GM21423 (cell line): ENCODE measurements at regions not wholly inside any gene's neighbourhood (a gene's known extent, or its start where the extent isn't known, plus 50 kb on each side); places are given as distances from the start of the nearest gene placed in this dataset.
"Not testable (repeated sequence)": the region's sequence is repeated elsewhere in the genome, so short reads cannot be mapped to it uniquely, and the experiment has no call there.

Experiments used
- ATAC-seq: cut with Tn5 transposase; IDR thresholded peaks from one replicate; pipeline ENCODE4 v1.9.1; 2021; ENCODE audit warnings: mild to moderate bottlenecking, moderate library complexity; ENCODE audit not compliant: unreplicated experiment

- no peak for ATAC-seq
Observed at GRCh38 chr4:81690871-81691270, 219.2 kb upstream of the RASGEF1B start.

DNA sequence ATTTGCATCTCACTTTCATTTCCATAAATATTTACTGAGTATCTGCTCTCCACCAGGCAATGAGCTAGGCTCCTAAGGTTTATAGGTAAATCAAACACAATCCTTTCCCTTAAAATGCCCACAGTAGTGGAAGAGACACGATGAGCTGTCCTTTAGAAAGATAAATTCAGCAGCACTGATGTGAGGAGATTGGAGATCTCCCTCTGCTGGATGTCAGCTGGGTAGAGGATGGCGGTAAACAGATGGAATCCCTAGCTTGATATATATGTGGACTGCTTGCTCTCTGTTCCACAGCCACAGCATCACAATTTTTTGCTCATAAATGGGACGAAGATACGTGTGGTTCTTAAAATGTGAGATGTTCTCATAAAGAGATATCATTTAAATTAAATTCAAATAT, 216.4 kb upstream of the RASGEF1B start:
- ATAC-seq, result no peak

DNA sequence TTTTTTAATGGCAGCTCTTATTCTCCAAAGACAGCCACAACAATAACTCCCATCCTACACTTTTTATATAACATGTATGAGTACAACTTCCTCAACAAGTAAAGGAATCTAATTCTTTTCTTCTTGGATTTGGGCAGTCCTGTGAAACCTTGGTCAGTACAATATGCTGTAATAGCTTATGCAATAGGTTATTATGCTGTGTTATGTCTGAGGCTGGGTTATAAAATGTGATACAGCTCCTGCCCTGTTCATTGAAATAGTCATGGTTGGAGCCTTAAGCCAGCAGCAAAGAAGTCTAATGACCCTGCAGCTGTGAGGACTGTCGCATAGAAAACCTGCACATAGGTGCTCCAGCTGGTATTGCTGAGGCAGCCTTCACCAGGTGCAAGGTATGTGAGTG, 215.8 kb upstream of the RASGEF1B start:
- no peak for ATAC-seq

DNA sequence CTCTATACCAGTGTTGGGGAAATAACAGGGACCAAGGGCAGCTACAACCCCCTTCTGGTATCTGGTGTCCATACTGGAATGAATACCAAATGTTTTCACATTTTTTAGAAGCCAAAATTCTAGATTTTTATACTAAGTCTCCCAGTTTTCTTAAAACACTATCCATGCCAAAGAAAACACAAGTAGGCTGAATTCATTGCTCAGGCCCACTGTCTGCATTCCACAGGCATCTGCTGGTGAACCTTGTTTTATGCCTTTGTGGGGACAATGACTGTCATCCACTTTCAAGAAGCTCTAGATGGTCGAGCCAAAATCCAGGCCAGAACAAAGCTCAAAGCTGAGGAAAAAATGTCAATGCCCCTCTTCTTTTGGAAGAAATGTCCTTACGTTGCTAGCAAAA, 213.4 kb upstream of the RASGEF1B start:
- no peak for ATAC-seq

DNA sequence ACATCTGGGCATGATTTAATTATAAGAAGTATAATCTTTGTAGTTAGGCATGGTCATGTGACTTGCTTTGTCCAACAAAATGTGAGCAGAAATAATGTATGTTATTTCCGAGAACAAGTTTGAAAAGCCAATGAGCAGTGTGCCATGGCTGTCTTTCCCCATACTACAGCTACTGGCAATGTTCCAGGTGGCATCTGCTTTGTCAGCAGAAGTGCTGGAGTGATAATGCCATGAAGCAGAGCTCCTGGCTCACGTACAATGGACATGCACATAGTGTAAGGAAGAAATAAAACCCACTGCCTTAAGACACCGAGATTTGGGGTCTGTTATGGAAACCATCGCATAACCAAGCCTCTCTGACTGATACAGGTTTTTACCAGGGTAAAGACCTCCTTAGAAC, 212.6 kb upstream of the RASGEF1B start:
- no peak for ATAC-seq

- no peak for ATAC-seq
Observed at GRCh38 chr4:81682492-81682891, 210.8 kb upstream of the RASGEF1B start.

DNA sequence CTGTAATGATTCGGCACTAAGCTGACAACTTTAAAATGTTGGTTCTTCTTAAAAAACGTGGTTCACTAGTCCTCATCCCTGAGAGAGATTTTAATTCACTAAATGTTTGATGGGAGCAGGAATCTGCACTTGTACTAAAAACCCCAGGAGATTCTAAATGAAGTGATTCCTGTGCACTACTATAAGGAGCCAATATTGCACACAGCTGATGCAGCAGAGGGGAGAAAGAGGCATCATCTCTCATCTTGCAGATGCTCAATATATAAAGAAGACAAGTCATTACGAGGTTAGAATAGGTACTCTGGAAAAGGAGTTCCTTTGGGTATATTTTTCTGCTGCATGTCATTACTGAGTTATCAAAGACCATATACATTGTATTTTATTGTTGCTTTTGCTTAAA, 207.6 kb upstream of the RASGEF1B start:
- ATAC-seq, result no peak

DNA sequence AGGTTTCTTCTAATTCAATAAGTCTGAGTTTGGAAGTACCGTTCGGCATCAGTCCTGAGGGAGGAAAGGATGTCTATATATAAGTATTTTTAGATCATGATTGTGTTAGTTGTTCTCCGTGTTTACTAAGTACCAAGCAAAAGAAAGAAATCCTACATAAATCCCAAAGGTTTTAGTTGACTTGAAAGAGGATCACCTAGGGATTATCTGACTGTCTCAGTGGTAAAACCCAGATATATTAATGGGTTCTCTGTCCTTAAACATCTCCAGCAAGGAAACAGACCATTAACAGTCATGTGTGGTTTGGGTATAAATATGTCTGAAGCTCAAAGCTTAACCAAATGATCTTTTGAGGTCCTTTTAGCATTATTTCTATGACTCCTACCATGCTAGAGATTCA, 207.1 kb upstream of the RASGEF1B start:
- no peak for ATAC-seq

DNA sequence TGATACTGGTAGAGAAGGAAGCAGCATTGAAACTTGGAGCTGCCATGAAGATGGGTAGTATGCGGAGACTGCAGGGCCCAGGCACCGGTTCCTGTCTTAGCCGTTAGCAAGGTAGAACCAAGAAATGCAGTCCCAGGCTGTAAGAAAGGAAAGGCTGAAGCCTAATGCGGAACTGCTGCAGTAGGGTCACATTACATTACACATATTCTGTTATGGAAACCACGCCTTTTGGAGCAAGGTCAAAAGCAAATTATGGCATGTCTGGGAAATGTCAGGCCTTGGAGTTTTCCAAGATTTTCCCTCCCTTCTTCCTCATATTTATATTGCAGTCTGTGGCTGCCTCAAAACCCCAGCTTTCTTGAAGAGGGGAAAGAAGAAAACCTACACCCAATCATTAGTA, 204.8 kb upstream of the RASGEF1B start:
- ATAC-seq, result no peak

DNA sequence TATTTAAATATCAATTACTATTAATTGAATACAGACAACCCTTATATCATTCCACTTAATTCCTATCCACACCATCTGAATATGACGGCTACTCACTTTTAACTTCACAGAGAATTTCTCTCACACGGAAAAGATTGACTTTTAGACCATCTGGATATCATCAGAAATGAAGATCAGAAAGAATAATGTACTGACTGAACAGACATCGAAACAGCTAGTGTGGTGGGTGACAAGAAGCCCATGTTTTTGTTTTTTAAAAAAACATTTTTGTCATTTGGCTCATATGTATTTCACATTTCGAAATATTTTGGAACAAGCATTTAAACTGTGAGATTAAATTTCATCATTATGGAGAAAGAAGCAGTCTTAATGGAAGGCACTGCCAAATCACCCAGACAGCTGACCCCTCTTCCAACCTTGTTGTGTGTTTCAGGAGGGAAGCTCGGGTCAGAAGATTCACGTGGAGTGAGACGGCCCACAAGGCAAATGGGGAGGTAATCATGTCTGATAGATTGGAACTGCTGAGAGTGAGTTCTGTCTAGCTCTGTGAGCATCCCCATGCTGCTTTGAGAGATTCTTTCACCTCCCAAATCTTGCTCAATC, 204.2 kb upstream of the RASGEF1B start:
- ATAC-seq, result no peak

GRCh38 chr4:81673961-81674360, 202.3 kb upstream of the RASGEF1B start:
- ATAC-seq, result no peak

DNA sequence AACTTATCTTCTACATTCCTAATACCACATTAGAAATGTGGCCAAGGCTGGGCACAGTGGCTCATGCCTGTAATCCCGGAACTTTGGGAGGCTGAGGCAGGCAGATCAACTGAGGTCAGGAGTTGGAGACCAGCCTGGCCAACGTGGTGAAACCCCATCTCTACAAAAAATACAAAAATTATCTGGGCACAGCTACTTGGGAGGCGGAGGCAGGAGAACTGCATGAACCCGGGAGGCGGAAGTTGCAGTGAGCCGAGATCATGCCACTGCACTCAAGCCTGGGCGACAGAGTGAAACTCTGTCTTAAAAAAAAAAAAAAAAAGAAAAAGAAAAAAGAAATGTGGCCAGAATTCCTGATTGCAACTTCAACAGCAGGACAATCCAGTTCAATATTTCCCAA, 196.6 kb upstream of the RASGEF1B start:
- ATAC-seq, result not testable (repeated sequence)

DNA sequence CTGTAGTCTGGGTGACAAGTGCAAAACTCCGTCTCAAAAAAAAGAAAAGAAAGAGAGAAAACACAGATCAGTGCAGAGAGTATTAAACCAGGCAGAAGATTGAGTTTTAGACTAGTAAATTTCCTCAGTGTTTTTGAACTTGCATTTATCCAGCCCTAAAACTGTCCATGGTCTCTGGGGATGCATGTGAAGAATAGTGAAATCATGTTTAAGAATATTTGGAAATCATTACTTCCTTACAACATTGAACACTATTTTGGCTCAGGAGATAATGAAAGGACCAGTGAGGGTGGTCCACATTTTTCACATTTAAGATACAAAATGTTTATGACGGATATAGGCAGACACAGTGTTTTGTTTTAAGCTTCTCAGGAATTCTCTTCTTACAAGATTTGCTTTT, 195.8 kb upstream of the RASGEF1B start:
- no peak for ATAC-seq

- no peak for ATAC-seq
Observed at GRCh38 chr4:81666491-81666890, 194.8 kb upstream of the RASGEF1B start.

DNA sequence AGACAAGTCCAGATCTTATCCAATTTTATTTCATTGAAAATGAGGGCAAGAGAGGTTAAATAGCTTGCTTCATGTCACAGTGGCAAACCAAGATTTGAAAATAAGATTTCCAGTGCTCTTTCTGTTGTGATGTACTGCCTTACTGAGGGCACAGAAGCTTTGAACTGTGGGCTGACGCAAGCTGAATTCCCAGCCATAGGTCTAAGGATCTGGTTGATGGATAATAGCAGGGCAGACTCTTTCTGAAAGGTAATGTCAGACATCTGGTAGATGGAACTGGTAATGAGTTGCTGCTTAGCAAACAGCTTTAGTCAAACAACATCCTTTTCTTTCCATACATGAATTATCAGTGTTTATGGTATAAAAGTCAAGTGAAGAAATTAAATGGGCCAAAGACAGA, 193.9 kb upstream of the RASGEF1B start:
- no peak for ATAC-seq

DNA sequence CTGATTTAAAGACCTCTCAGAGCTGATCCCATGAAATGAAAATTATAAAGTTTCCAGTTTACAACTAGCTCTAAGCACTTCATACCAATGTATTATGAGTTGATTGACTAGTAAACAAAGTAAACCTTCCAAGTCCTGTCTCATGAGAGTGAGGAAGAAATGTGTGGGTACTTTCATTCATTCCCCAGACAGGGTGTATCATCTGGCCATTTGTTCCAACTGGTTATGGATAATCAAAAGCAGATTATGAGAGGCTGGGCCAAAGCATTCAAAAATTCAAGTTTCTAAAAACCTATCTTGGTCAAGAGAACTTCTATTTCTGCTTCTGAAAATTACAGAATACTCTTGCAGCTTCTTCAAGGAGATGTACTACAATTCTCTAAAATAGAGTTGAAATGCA, 193.3 kb upstream of the RASGEF1B start:
- no peak for ATAC-seq

- ATAC-seq, result no peak
Observed at GRCh38 chr4:81664079-81664478, 192.4 kb upstream of the RASGEF1B start.

GRCh38 chr4:81663368-81663767, 191.7 kb upstream of the RASGEF1B start:
- no peak for ATAC-seq

- ATAC-seq, result no peak
Observed at GRCh38 chr4:81659051-81659450, 187.3 kb upstream of the RASGEF1B start.

GRCh38 chr4:81652069-81652478, 180.4 kb upstream of the RASGEF1B start:
- ATAC-seq, result no peak

DNA sequence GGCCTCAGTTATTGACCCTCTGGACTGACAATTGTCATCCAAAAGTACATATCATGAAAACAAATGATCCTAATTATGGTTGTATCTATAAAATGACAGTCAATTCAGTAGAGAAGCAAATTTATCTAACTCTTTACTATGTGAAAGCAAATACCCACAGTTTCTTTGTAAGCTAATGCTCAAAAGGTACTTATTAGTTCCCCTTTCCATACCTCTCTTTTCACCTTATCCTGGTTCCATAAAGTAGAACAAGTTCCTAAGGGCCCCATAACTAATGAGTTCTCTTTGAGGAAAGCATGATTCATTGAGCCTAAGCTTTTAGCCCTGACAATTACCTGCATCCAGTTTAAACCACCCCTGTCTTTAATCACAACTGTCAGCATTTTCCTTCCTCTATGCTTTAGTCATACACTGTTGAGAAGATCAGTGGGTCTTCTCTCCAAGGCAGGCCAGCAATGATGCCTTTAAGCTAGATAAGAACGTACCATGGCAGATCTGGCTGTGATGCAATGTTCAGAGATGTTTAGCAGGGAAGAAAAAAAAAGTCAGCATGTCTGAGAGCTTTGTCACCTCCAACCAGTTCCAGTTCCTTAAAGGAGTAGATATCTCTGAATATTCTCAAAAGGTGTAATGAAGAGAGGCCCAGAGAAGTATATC, 179.7 kb upstream of the RASGEF1B start:
- no peak for ATAC-seq

DNA sequence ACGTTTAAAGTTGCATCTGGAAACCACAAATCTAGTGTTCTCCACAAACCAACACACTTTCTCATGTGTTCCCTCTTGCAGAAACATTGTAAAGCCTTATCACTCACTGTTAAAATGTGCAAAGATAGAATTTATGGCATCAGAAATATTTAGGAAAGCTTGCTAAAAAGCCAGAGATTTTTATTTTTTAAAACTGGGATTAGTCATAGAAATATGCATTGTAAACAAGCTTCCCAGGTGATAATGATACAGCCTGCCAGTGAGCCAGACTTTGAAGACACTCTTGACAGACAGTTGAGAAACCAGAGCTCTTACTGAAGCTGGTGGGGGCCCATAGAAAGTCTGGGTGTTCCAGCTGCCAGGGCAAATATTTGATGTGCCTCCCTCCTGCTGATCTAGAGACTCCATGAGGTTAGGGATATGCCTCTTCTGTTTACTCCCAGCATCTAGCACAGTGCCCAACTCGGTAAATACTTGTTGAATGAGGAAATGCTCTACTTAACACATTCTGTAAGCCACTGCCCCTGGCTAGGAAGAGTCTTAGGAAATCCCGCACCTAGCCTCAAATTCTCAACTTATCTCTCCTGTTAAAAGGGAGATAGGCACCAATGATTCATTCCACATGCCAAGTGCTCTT, 179.0 kb upstream of the RASGEF1B start:
- ATAC-seq, result no peak
